SK-N-SH treated with all-trans-retinoic acid at 6 μM for 48 hours (cell line): ENCODE measurements at regions not wholly inside any gene's neighbourhood (a gene's known extent, or its start where the extent isn't known, plus 50 kb on each side); places are given as distances from the start of the nearest gene placed in this dataset.

ENCODE experiments used
- ATAC-seq: fragments of 200-7000 bp; cut with Tn5 transposase; 3 replicates; pipeline ENCODE4 v1.9.1; 2020; ENCODE audit warnings: mild to moderate bottlenecking, moderate library complexity
- ARNTL ChIP-seq: fragments of 450-650 bp; formaldehyde crosslinking; IDR thresholded peaks from 2 replicates; pipeline ENCODE4 v1.5.0; 2020; ENCODE audit warnings: low read depth, mild to moderate bottlenecking, moderate library complexity, borderline replicate concordance
- BACH2 ChIP-seq: fragments of 250-450 bp; sonication (Bioruptor Pico); IDR thresholded peaks from 2 replicates; pipeline ENCODE4 v1.9.0; 2021; ENCODE audit warnings: mild to moderate bottlenecking, borderline replicate concordance
- CSDC2 ChIP-seq: fragments of 250-450 bp; sonication (Bioruptor Pico); IDR thresholded peaks from 2 replicates; pipeline ENCODE4 v1.5.0; 2020; ENCODE audit warnings: mild to moderate bottlenecking, moderate library complexity
- ESRRG ChIP-seq: fragments of 250-450 bp; sonication (Bioruptor Pico); IDR thresholded peaks from 2 replicates; pipeline ENCODE4 v1.6.1; 2021; ENCODE audit warnings: mild to moderate bottlenecking
- GLIS3 ChIP-seq: fragments of 250-450 bp; sonication (Bioruptor Pico); IDR thresholded peaks from 2 replicates; pipeline ENCODE4 v1.5.0; 2020; ENCODE audit warnings: mild to moderate bottlenecking, moderate library complexity
- ISL1 ChIP-seq: fragments of 250-450 bp; sonication (Bioruptor Pico); IDR thresholded peaks from 2 replicates; pipeline ENCODE4 v2.1.2; 2022; ENCODE audit warnings: mild to moderate bottlenecking, moderate library complexity
- OSR1 ChIP-seq: fragments of 250-450 bp; sonication (Bioruptor Pico); IDR thresholded peaks from 2 replicates; pipeline ENCODE4 v1.8.0; 2022; ENCODE audit warnings: moderate library complexity, mild to moderate bottlenecking, inconsistent platforms
- PPARA ChIP-seq: fragments of 250-450 bp; sonication (Bioruptor Pico); IDR thresholded peaks from 2 replicates; pipeline ENCODE4 v1.5.0; 2020; ENCODE audit warnings: mild to moderate bottlenecking, borderline replicate concordance
- RARB ChIP-seq: fragments of 250-450 bp; sonication (Bioruptor Pico); IDR thresholded peaks from 2 replicates; pipeline ENCODE4 v1.8.0; 2021; ENCODE audit warnings: mild to moderate bottlenecking, moderate library complexity
- SNAI2 ChIP-seq: fragments of 250-450 bp; sonication (Bioruptor Pico); IDR thresholded peaks from 2 replicates; pipeline ENCODE4 v1.5.0; 2020; ENCODE audit warnings: mild to moderate bottlenecking, moderate library complexity
- TCF4 ChIP-seq: fragments of 250-450 bp; sonication (Bioruptor Pico); IDR thresholded peaks from 2 replicates; pipeline ENCODE4 v1.8.0; 2021; ENCODE audit warnings: mild to moderate bottlenecking, moderate library complexity, borderline replicate concordance
- TSHZ2 ChIP-seq: fragments of 250-450 bp; sonication (Bioruptor Pico); IDR thresholded peaks from 2 replicates; pipeline ENCODE4 v1.5.0; 2020; ENCODE audit warnings: mild to moderate bottlenecking, moderate library complexity
- ZC3H10 ChIP-seq: fragments of 250-450 bp; sonication (Bioruptor Pico); IDR thresholded peaks from 2 replicates; pipeline ENCODE4 v1.5.1; 2021; ENCODE audit warnings: mild to moderate bottlenecking, moderate library complexity
- ZFP3 ChIP-seq: fragments of 250-450 bp; sonication (Bioruptor Pico); IDR thresholded peaks from 2 replicates; pipeline ENCODE4 v1.5.0; 2020; ENCODE audit warnings: mild to moderate bottlenecking, moderate library complexity
- ZFP30 ChIP-seq: fragments of 450-650 bp; formaldehyde crosslinking; IDR thresholded peaks from 2 replicates; pipeline ENCODE4 v1.5.0; 2022; ENCODE audit warnings: mild to moderate bottlenecking, moderate library complexity
- ZNF565 ChIP-seq: fragments of 450-650 bp; formaldehyde crosslinking; conservative IDR thresholded peaks from 2 replicates; pipeline ENCODE4 v1.5.0; 2020; ENCODE audit warnings: low read depth, mild to moderate bottlenecking, moderate library complexity
- ZNF70 ChIP-seq: fragments of 450-650 bp; formaldehyde crosslinking; IDR thresholded peaks from 2 replicates; pipeline ENCODE4 v1.5.0; 2020; ENCODE audit warnings: mild to moderate bottlenecking, moderate library complexity
- ZNF8 ChIP-seq: fragments of 450-650 bp; formaldehyde crosslinking; IDR thresholded peaks from 2 replicates; pipeline ENCODE4 v1.5.0; 2020; ENCODE audit warnings: mild to moderate bottlenecking, moderate library complexity
- TF ChIP-seq, protein P1 (sequence below): fragments of 250-450 bp; sonication (Bioruptor Pico); IDR thresholded peaks from 2 replicates; pipeline ENCODE4 v1.8.0; 2020; ENCODE audit warnings: mild to moderate bottlenecking, moderate library complexity, borderline replicate concordance

- no peak for ATAC-seq
- no peak for TF ChIP-seq RARB (CRISPR knock-in tag)
- no peak for TF ChIP-seq ZNF8 (CRISPR knock-in tag)
- no peak for TF ChIP-seq TCF4 (CRISPR knock-in tag)
- TF ChIP-seq ISL1 (CRISPR knock-in tag), result no peak
- TF ChIP-seq GLIS3 (CRISPR knock-in tag), result no peak
- no peak for TF ChIP-seq ZNF565 (CRISPR knock-in tag)
- TF ChIP-seq, protein P1, sequence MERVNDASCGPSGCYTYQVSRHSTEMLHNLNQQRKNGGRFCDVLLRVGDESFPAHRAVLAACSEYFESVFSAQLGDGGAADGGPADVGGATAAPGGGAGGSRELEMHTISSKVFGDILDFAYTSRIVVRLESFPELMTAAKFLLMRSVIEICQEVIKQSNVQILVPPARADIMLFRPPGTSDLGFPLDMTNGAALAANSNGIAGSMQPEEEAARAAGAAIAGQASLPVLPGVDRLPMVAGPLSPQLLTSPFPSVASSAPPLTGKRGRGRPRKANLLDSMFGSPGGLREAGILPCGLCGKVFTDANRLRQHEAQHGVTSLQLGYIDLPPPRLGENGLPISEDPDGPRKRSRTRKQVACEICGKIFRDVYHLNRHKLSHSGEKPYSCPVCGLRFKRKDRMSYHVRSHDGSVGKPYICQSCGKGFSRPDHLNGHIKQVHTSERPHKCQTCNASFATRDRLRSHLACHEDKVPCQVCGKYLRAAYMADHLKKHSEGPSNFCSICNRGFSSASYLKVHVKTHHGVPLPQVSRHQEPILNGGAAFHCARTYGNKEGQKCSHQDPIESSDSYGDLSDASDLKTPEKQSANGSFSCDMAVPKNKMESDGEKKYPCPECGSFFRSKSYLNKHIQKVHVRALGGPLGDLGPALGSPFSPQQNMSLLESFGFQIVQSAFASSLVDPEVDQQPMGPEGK (CRISPR knock-in tag), result no peak
- no peak for TF ChIP-seq ARNTL (CRISPR knock-in tag)
- TF ChIP-seq SNAI2 (CRISPR knock-in tag), result no peak
- no peak for TF ChIP-seq ZC3H10 (CRISPR knock-in tag)
- TF ChIP-seq ESRRG (CRISPR knock-in tag), result no peak
- no peak for TF ChIP-seq OSR1 (CRISPR knock-in tag)
- no peak for TF ChIP-seq TSHZ2 (CRISPR knock-in tag)
- no peak for TF ChIP-seq BACH2 (CRISPR knock-in tag)
- TF ChIP-seq CSDC2, result no peak
Observed at GRCh38 chr4:14095831-14096230, 468.3 kb upstream of the BOD1L1 start.

GRCh38 chr4:14096396-14096965 is 469.0 kb upstream of the BOD1L1 start:
- TF ChIP-seq TSHZ2 (CRISPR knock-in tag), result no peak
- peak; percentile 76 for ATAC-seq

- no peak for ATAC-seq
- TF ChIP-seq, protein P1 (CRISPR knock-in tag), result no peak
- TF ChIP-seq ZNF8 (CRISPR knock-in tag) (no peak), ZNF70 (CRISPR knock-in tag) (no peak), PPARA (no peak), ZFP3 (CRISPR knock-in tag) (no peak), ESRRG (CRISPR knock-in tag) (no peak), ZC3H10 (CRISPR knock-in tag) (no peak), ZNF565 (CRISPR knock-in tag) (no peak)
Observed at GRCh38 chr4:14100349-14100748, 472.8 kb upstream of the BOD1L1 start.

DNA sequence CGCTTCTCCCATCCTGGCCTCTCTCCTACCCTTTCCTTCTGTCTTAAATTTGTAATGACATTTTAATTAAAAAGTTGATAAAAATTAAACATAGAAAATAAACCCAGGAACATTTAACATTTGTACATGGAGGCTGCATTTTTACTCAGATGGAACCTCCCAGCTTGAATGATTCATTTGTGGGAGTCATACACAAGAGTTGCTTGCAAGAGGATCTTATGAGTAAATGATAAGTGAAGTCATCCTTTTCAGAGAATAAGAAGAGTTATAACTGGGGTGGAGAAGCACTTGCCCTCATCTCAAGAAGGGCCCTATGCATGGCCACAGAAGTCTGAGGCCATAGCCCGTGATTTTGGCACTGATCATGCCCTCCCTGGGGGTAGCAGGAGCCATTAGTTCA is 482.9 kb upstream of the BOD1L1 start:
- ATAC-seq, result peak; percentile 58

More for the DNA sequence above, 482.9 kb upstream of the BOD1L1 start:
- TF ChIP-seq ZNF70 (CRISPR knock-in tag) (no peak), ZNF8 (CRISPR knock-in tag) (no peak), ARNTL (CRISPR knock-in tag) (no peak), ZNF565 (CRISPR knock-in tag) (no peak), CSDC2 (no peak), ZFP30 (CRISPR knock-in tag) (no peak), TCF4 (CRISPR knock-in tag) (no peak)
- TF ChIP-seq, all 23 proteins: peak for 0
